IPS-NIHi11 (cell line): ENCODE measurements at regions not wholly inside any gene's neighbourhood (a gene's known extent, or its start where the extent isn't known, plus 50 kb on each side); places are given as distances from the start of the nearest gene placed in this dataset.

Source experiments
- DNase-seq: peaks from one replicate; pipeline ENCODE4 v3.0.0; 2012; ENCODE audit warnings: mixed read lengths, low spot score

DNA sequence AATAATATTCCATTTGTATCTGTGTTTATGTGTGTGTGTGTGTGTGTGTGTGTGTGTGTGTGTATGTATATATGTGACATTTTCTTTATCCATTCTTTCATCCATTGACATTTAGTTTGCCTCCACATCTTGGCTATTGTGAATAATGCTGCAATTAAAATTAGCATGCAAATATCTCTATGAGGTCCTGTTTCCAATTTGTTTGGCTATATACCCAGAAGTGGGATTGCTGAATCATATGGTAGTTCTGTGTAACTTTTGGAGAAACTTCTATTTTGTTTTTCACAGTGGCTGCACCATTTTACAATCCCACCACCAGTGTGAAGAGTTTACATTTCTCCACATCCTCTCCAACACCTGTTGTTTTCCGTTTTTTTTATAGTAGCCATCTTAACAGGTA lies 53.1 kb downstream of the CH25H start:
- no peak for DNase-seq

DNA sequence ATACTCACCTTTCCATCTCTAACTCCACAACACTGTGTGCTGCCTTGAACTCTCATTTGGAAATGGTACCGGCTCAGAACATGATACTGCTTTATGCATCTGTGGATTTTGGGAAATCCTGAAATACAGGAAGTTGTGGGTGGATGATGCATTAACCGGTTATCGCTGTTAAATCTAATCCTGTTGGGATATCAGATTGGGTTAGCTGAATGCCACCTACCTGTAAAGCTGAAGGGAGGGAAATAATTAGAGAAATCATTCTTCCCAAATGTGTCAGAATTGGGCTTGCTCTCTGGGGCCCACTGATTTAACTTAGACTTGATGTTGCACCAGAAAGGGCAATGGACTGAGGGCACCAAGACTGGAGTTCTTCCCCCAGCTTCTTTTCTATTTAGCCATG lies 54.0 kb downstream of the CH25H start:
- no peak for DNase-seq

GRCh38 chr10:89151857-89152256 lies 55.3 kb downstream of the CH25H start:
- no peak for DNase-seq

DNA sequence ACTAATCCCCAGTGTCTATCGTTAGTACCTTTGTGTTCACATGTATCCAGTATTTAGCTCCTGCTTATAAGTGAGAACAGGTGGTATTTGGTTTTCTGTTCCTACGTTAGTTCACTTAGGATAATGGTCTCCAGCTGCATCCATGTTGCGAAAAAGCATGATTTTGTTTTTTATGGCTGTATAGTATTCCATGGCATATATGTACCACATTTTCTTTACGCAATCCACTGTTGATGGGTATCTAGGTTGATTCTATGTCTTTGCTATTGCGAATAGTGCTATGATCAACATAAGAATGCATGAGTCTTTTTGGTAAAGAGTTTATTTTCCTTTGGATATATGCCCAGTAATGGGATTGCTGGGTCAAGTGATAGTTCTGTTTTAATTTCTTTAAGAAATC lies 59.1 kb downstream of the CH25H start:
- DNase-seq: no peak

GRCh38 chr10:89147256-89147655 lies 59.9 kb downstream of the CH25H start:
- no peak for DNase-seq

DNA sequence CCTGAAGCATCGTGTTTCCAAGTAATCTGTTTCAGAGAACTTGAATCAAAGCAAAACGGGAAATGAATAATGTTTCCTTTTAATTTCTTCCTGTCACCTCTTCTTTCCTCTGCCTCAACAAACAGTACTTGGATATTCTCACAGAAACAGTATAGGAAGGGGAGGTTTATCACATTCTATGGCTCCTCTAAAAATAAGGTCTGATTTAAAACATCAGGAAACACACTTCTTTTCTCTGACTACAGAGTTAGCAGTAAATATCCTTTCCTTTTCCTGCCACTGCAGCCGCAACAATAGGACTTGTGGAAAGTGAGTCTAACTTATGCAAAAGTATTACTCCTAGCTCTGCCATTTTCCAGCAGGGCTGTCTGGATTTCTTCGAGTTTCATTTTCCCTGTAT lies 62.3 kb downstream of the CH25H start:
- DNase-seq: no peak

- no peak for DNase-seq
Observed at GRCh38 chr10:89142590-89142989, 64.5 kb downstream of the CH25H start.

DNA sequence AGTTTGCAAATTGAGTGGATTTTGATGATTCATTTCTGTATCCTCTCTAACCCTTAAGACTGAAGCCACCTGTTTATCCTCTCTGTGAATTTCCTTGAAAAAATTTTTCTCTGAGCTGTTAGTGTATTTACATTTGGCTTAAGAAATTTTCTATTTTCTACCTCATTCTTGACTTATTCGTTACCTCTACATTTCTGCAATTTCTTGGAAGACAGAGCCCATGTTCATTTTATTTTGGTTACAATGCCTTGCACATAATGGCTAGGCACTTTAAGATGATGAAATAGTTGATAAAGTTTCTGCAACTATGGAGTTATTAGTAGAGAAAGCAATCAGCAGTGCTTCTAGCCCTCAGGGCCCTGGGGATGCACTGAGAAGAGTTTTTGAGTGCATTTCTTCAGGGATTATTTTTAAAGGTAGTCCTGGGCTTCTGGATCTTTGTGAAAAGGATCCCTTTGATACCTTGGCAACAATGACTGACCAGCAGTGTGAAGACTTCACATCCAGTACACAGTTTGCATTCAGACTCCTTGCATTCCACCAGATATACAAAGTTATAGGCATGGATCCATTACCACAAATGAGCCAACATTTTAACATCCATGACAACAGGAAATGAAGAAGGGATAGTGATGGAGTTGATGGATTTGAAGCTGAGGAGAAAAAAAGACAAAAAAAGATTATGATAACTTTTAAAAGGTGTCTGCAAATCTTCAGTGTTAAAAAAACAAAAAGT lies 68.2 kb downstream of the CH25H start:
- DNase-seq: no peak

- no peak for DNase-seq
Observed at GRCh38 chr10:89134963-89135362, 72.2 kb downstream of the CH25H start.

DNA sequence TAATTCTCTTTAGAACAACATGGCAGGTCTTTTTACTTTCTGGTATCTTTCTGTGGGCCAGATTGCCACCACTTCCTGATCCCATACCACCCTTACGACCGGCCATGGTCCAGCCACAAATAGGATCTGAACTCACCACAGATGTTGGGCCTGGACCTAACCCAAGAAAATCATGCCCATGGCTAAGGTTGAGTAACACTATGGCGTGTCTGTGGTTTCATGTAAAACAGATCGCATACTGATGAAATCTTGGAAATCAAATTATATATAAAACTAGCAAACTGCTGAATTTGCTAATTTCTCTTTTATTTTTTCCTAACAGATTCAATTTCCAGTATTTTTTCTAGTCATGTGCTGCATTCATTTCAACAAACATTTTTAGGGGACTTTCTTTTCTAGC lies 77.2 kb downstream of the CH25H start:
- no peak for DNase-seq

DNA sequence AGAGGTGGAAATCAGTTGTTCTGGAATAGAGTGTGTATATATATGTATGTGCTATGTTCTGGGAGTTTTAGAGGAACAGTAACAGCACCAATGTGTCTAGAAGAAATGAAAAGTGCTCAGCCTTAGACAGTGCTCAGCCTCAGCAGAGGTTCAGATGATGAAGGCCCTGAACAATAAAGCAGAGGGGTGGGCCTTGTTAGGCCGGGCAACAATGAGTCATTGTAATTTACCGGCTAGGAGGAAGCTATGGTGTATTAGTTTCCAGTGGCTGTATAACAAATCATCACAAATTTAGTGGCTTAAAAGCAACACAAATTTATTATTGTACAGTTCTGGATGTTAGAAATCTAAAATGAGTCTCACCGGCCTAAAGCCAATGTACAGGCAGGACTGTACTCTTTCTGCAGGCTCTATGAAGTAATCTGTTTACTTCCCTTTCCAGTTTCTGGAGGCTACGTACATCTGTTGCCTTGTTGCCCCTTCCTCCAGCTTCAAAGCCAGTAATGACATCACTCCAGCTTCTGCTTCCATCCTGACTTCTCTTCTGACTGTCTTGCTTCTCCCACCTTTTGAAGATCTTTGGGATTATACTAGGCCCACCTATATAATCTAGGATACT lies 84.6 kb downstream of the CH25H start:
- DNase-seq: no peak

- no peak for DNase-seq
Observed at GRCh38 chr10:89121764-89122020, 85.4 kb downstream of the CH25H start.

GRCh38 chr10:89120931-89121763 lies 86.0 kb downstream of the CH25H start:
- DNase-seq: no peak

DNA sequence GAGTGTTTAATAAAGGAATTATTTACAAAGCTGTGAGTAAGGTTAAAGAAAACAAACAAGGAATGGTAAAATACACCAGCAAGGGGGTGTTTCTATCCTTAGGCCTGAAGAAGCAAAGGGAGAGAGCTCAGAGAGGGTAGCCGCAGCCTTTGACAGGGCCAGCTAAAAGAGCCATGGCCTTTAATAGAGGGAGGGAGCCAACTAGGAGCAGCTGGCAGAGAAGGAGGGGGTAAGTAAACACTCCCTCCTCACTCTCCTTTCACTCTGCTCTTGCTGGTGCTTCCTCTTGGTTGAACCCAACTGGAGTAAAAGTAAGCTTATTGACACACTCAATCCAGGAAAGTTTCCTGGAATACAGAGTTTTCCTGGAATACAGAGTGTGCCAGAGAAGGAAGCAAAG lies 87.5 kb downstream of the CH25H start:
- peak; percentile 12 for DNase-seq

DNA sequence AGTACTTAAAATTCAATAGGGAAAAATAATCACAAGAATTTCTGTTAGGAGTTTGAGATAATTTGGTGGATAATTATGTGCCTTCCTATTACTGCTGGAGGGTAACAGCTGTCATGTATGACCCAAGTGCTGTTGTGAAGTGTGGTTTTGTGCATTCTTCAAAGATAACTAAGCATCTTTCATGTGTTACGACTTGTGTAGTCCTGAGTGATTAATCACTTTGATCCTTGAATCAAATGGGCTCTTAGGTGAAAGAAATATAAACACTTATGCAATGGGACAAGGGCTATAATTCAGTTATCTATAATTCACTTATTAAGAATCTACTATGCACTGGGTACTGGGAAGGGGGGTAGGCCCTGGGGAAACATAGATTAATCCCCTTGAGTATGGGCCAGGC lies 89.0 kb downstream of the CH25H start:
- no peak for DNase-seq

GRCh38 chr10:89115876-89116627 lies 91.1 kb downstream of the CH25H start:
- DNase-seq: no peak

- no peak for DNase-seq
Observed at GRCh38 chr10:89114846-89115625, 92.1 kb downstream of the CH25H start.

GRCh38 chr10:89102735-89103134 lies 104.4 kb downstream of the CH25H start:
- DNase-seq: no peak

DNA sequence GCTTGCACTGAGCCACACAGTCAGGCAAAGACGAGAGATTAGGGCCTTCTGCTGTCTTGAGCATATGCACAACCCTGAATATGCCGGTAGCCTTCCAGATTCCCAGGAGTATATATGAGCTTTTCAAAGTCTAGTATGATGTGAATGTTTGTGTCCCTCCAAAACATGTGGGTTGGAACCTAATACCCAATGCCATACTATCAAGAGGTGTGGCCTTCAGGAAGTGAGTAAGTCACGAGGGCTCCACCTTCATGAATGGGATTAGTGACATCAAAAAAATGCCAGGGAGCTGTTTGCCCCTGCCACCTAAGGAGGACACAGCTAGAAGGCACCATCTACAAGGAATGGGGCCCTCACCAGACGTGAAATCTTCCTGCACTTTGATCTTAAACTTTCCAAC lies 105.2 kb downstream of the CH25H start:
- DNase-seq: no peak

DNA sequence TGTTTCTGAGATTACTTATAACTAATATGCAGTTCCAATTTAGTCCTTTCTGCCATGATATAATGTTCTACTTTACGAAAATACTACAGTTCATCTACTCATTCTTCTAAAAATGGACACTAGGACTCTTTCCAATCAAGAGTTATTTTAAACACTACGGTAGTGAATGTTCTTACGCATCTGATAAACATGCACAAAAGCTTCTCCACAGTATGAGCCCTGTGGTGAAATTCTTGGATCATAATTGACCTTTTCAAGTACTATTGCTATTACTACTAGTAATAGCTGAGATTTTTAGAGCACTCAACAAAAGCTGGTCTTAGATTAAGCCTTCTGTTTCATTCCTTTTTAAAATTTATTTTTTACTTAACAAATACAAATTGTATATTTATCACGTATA lies 106.4 kb downstream of the CH25H start:
- DNase-seq: no peak

DNA sequence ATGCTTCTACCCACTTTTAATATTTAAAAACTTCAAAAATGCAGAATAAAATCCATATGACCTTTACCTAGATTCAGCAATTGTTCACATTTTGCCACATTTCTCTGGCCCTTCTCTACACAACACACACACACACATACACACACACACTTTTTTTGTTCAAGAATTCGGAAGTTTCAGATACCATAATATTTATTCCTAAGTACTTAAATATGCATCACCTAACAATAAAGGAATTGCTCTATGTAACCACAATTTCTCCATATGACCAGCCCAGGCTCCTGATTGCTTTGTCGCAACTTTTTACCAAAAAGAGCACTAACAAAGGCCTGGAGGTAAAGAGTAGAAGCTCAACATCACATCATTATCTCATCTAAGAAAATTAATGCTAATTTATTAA lies 106.6 kb downstream of the FAS start:
- DNase-seq: no peak
